Esophagus squamous epithelium (tissue), 5 donors: ENCODE measurements at regions not wholly inside any gene's neighbourhood (a gene's known extent, or its start where the extent isn't known, plus 50 kb on each side); places are given as distances from the start of the nearest gene placed in this dataset.
A peak's percentile ranks its signal among the peaks of the same experiment; 100 is the strongest.

Experiments used
- DNase-seq: peaks from one replicate; lab custom pipeline; 2025; lab: John Stamatoyannopoulos, UW
- H3K27ac ChIP-seq, 4 donors: fragments of 200-600 bp; sonication (generic); one replicate each; pipeline ENCODE4 v1.5.1; 2016 to 2019; ENCODE audit warnings: mild to moderate bottlenecking in 1 of 4
- H3K27me3 ChIP-seq, 4 donors: fragments of 200-600 bp; sonication (generic); 1 replicate in 3 of 4; 2 replicates in 1 of 4; pipeline versions ENCODE4 v1.5.1 to v1.6.0; 2017 to 2021; ENCODE audit warnings: antibody characterized with exemption in 1 of 4
- H3K36me3 ChIP-seq, 3 donors: fragments of 200-600 bp; sonication (generic); one replicate each; pipeline ENCODE4 v1.5.1; 2016 to 2019
- H3K4me1 ChIP-seq, 3 donors: fragments of 200-600 bp; sonication (generic); one replicate each; pipeline ENCODE4 v1.5.1; 2017 to 2019
- H3K4me3 ChIP-seq, 4 donors: fragments of 200-600 bp; sonication (generic); 1 replicate in 3 of 4; 2 replicates in 1 of 4; pipeline ENCODE4 v1.5.1; 2016 to 2019; ENCODE audit warnings: mild to moderate bottlenecking in 2 of 4, moderate library complexity in 1 of 4
- H3K9me3 ChIP-seq, 3 donors: fragments of 200-600 bp; sonication (generic); one replicate each; pipeline ENCODE4 v1.5.1; 2016 to 2019
- POLR2A ChIP-seq, 4 donors: fragments of 450-650 bp; IDR thresholded peaks; one replicate each; pipeline ENCODE4 v1.6.1; 2017; ENCODE audit warnings: antibody characterized with exemption in 4 of 4, mild to moderate bottlenecking in 4 of 4, moderate library complexity in 3 of 4
- WGBS, 2 donors: methylation state at CpG; one replicate each; pipeline ENCODE4 v1.1.5; 2018; 5-methylcytosine and 5-hydroxymethylcytosine counted together
- intact Hi-C: fragments of 100-400 bp; cut with DNase I; formaldehyde crosslinking; loops from one replicate; pipeline ENCODE4 v1.15.0; 2022
- TF ChIP-seq, protein P1 (sequence below), 6 experiments: fragments of 450-650 bp in 4 of 6; fragments of 200-600 bp in 2 of 6; sonication (generic) in 2 of 6; IDR thresholded peaks; one replicate each; pipeline ENCODE4 v1.5.1; 2016 to 2019; ENCODE audit warnings: antibody characterized with exemption in 6 of 6, mild to moderate bottlenecking in 4 of 6, moderate library complexity in 4 of 6
- donor health status: DM: yes; HTN: yes; CAD: no.

- no peaks in the 10 kb centered on the region for H3K4me1 ChIP-seq
- no peak for TF ChIP-seq POLR2A (IDR thresholded peaks at IDR 0.05)
- TF ChIP-seq, protein P1, sequence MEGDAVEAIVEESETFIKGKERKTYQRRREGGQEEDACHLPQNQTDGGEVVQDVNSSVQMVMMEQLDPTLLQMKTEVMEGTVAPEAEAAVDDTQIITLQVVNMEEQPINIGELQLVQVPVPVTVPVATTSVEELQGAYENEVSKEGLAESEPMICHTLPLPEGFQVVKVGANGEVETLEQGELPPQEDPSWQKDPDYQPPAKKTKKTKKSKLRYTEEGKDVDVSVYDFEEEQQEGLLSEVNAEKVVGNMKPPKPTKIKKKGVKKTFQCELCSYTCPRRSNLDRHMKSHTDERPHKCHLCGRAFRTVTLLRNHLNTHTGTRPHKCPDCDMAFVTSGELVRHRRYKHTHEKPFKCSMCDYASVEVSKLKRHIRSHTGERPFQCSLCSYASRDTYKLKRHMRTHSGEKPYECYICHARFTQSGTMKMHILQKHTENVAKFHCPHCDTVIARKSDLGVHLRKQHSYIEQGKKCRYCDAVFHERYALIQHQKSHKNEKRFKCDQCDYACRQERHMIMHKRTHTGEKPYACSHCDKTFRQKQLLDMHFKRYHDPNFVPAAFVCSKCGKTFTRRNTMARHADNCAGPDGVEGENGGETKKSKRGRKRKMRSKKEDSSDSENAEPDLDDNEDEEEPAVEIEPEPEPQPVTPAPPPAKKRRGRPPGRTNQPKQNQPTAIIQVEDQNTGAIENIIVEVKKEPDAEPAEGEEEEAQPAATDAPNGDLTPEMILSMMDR (IDR thresholded peaks at IDR 0.05): no peak
- H3K4me3 ChIP-seq: no peak overlapping the region
- H3K9me3 ChIP-seq: no peaks in the 10 kb centered on the region
- no peak overlapping the region for H3K27ac ChIP-seq
- whole genome bisulfite sequencing, 2 donors: 36 to 40% methylated on average over 1 of the region's 1 CpG
- intact Hi-C loops: no loop called here
- no peaks in the 10 kb centered on the region for H3K27me3 ChIP-seq
- H3K36me3 ChIP-seq: no peaks in the 10 kb centered on the region
- DNase-seq: no peak
Measured at GRCh38 chr12:38490941-38491340, 174.4 kb downstream of the ALG10B start.

GRCh38 chr12:38501481-38501880 lies 184.9 kb downstream of the ALG10B start:
- Histone ChIP-seq H3K9me3 (peaks cover 0 to 4% (median 0%) of the 10 kb centered on the region in 3 donors), H3K4me1 (peaks cover 0 to 4% (median 0%) of the 10 kb centered on the region in 3 donors), H3K36me3 (no peaks in the 10 kb centered on the region), H3K27ac (no peak overlapping the region), H3K4me3 (no peak overlapping the region), H3K27me3 (no peaks in the 10 kb centered on the region)
- DNase-seq: no peak
- no peak for TF ChIP-seq POLR2A (IDR thresholded peaks at IDR 0.05)
- TF ChIP-seq, protein P1 (IDR thresholded peaks at IDR 0.05): no peak
- WGBS, 2 donors: 70 to 73% methylated on average over 4 of the region's 4 CpGs
- intact Hi-C loops: no loop called here

GRCh38 chr12:38501991-38502390 lies 185.4 kb downstream of the ALG10B start:
- H3K36me3 ChIP-seq: no peaks in the 10 kb centered on the region
- no peaks in the 10 kb centered on the region for H3K27me3 ChIP-seq

GRCh38 chr12:38502415-38502814 lies 185.8 kb downstream of the ALG10B start:
- no peak for DNase-seq
- WGBS, 2 donors: 54 to 67% methylated on average over 4 of the region's 4 CpGs

More at GRCh38 chr12:38501991-38502390, 185.4 kb downstream of the ALG10B start:
- intact Hi-C loops: no loop called here
- Histone ChIP-seq H3K4me3 (no peak overlapping the region), H3K4me1 (peaks cover 0 to 4% (median 0%) of the 10 kb centered on the region in 3 donors), H3K9me3 (peaks cover 0 to 4% (median 0%) of the 10 kb centered on the region in 3 donors), H3K27ac (no peak overlapping the region)
- TF ChIP-seq, protein P1 (IDR thresholded peaks at IDR 0.05): no peak
- TF ChIP-seq POLR2A (IDR thresholded peaks at IDR 0.05): no peak
- no peak for DNase-seq

DNA sequence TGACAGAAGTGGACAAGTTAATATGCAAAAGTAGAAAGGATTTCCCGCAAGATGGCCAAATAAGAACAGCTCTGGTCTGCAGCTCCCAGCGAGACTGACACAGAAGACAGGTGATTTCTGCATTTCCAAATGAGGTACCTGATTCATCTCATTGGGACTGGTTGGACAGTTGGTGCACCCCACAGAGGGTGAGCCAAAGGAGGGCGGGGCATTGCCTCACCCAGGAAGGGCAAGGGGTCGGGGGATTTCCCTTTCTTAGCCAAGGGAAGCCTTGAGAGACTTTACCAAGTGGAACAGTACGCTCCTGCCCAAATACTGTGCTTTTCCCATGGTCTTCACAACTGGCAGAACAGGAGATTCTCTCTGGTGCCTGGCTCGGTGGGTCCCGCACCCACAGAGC lies 191.3 kb downstream of the ALG10B start:
- peaks cover 0 to 12% (median 0%) of the 10 kb centered on the region in 3 donors for H3K4me1 ChIP-seq
- peak overlapping the region in 1 of 4 donors; percentile 55 for H3K27ac ChIP-seq
- TF ChIP-seq, protein P1 (IDR thresholded peaks at IDR 0.05): no peak
- TF ChIP-seq POLR2A (IDR thresholded peaks at IDR 0.05): no peak
- DNase-seq: no peak
- H3K9me3 ChIP-seq: peaks cover 0 to 4% (median 0%) of the 10 kb centered on the region in 3 donors
- intact Hi-C loops: no loop called here
- H3K4me3 ChIP-seq: no peak overlapping the region
- WGBS, 2 donors: 46 to 50% methylated on average over 4 to 7 of the region's 7 CpGs
- H3K36me3 ChIP-seq: no peaks in the 10 kb centered on the region
- H3K27me3 ChIP-seq: no peaks in the 10 kb centered on the region

More at GRCh38 chr12:38502415-38502814, 185.8 kb downstream of the ALG10B start:
- Histone ChIP-seq H3K4me1 (peaks cover 0 to 4% (median 0%) of the 10 kb centered on the region in 3 donors), H3K36me3 (no peaks in the 10 kb centered on the region), H3K27me3 (no peaks in the 10 kb centered on the region), H3K27ac (no peak overlapping the region), H3K4me3 (no peak overlapping the region), H3K9me3 (peaks cover 0 to 3% (median 0%) of the 10 kb centered on the region in 3 donors)
- intact Hi-C loops: no loop called here
- TF ChIP-seq POLR2A (IDR thresholded peaks at IDR 0.05): no peak
- TF ChIP-seq, protein P1 (IDR thresholded peaks at IDR 0.05): no peak
